ENCODE measurements at regions not wholly inside any gene's neighbourhood (a gene's known extent, or its start where the extent isn't known, plus 50 kb on each side); places are given as distances from the start of the nearest gene placed in this dataset.

GRCh38 chrX:35101901-35102300, 159.3 kb downstream of the FAM47B start:
- TF ChIP-seq POLR2A (IDR thresholded peaks at IDR 0.05; ENCODE audit: extremely low read depth, insufficient read length): no peak
- TF ChIP-seq, protein P1, sequence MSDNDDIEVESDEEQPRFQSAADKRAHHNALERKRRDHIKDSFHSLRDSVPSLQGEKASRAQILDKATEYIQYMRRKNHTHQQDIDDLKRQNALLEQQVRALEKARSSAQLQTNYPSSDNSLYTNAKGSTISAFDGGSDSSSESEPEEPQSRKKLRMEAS (IDR thresholded peaks at IDR 0.05; ENCODE audit: low read depth, low read length): no peak
- TF ChIP-seq MYC (IDR thresholded peaks at IDR 0.05; ENCODE audit: low read depth, low read length): no peak
- TF ChIP-seq, protein P2, sequence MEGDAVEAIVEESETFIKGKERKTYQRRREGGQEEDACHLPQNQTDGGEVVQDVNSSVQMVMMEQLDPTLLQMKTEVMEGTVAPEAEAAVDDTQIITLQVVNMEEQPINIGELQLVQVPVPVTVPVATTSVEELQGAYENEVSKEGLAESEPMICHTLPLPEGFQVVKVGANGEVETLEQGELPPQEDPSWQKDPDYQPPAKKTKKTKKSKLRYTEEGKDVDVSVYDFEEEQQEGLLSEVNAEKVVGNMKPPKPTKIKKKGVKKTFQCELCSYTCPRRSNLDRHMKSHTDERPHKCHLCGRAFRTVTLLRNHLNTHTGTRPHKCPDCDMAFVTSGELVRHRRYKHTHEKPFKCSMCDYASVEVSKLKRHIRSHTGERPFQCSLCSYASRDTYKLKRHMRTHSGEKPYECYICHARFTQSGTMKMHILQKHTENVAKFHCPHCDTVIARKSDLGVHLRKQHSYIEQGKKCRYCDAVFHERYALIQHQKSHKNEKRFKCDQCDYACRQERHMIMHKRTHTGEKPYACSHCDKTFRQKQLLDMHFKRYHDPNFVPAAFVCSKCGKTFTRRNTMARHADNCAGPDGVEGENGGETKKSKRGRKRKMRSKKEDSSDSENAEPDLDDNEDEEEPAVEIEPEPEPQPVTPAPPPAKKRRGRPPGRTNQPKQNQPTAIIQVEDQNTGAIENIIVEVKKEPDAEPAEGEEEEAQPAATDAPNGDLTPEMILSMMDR (IDR thresholded peaks at IDR 0.05; ENCODE audit: low read depth, low read length): no peak
- no peak for DNase-seq (ENCODE audit: low read depth)
- no peak overlapping the region for H3K4me3 ChIP-seq (ENCODE audit: low read depth, low read length)

GRCh38 chrX:35104626-35105025, 162.0 kb downstream of the FAM47B start:
- DNase-seq (ENCODE audit: low read depth): no peak
- no peak for TF ChIP-seq MYC (IDR thresholded peaks at IDR 0.05; ENCODE audit: low read depth, low read length)
- TF ChIP-seq, protein P1 (IDR thresholded peaks at IDR 0.05; ENCODE audit: low read depth, low read length): no peak
- TF ChIP-seq, protein P2 (IDR thresholded peaks at IDR 0.05; ENCODE audit: low read depth, low read length): no peak
- no peak for TF ChIP-seq POLR2A (IDR thresholded peaks at IDR 0.05; ENCODE audit: extremely low read depth, insufficient read length)
- no peak overlapping the region for H3K4me3 ChIP-seq (ENCODE audit: low read depth, low read length)

DNA sequence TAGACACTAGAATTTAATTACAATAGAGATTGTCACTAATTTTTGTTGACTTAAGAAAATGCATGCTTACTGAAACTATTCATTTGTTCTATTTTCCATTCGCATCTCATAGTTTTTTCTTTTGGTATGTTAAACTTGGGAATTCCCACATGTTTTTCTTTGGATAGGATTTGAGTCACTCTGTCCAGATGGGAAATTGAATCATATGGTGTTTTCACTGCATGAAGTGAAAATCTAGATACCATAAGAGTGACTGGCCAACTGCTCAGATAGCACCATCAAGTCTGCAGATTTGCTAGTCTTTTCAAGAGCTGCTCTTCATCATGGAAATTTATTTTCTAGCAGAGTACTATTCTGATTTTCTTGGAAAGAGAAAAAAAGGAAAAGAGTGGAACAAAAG, 172.6 kb downstream of the FAM47B start:
- no peak for DNase-seq (ENCODE audit: low read depth)
- TF ChIP-seq MYC (IDR thresholded peaks at IDR 0.05; ENCODE audit: low read depth, low read length): no peak
- TF ChIP-seq, protein P2 (IDR thresholded peaks at IDR 0.05; ENCODE audit: low read depth, low read length): no peak
- TF ChIP-seq POLR2A (IDR thresholded peaks at IDR 0.05; ENCODE audit: extremely low read depth, insufficient read length): no peak
- TF ChIP-seq, protein P1 (IDR thresholded peaks at IDR 0.05; ENCODE audit: low read depth, low read length): no peak
- no peak overlapping the region for H3K4me3 ChIP-seq (ENCODE audit: low read depth, low read length)

DNA sequence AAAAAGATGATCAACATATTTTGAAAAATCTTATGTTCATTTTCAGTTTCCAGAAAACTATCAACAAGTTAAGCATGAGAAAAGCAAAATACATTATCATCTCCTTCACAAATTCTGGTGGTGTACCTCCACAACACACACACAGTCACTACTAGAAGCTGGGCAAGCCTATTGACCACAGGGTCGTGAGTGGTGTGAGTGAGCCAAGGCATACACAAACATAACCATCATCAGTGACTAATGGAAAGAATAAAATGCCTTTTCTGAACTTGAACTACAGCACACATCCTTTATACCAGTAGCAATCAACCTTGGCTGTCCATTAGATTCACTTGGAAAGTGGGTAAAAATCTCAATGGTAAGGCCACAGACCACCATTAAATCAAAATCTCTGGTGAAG, 180.2 kb downstream of the FAM47B start:
- no peak for DNase-seq (ENCODE audit: low read depth)
- H3K4me3 ChIP-seq (ENCODE audit: low read depth, low read length): no peak overlapping the region
- no peak for TF ChIP-seq MYC (IDR thresholded peaks at IDR 0.05; ENCODE audit: low read depth, low read length)
- TF ChIP-seq, protein P2 (IDR thresholded peaks at IDR 0.05; ENCODE audit: low read depth, low read length): no peak
- TF ChIP-seq POLR2A (IDR thresholded peaks at IDR 0.05; ENCODE audit: extremely low read depth, insufficient read length): no peak
- TF ChIP-seq, protein P1 (IDR thresholded peaks at IDR 0.05; ENCODE audit: low read depth, low read length): no peak

DNA sequence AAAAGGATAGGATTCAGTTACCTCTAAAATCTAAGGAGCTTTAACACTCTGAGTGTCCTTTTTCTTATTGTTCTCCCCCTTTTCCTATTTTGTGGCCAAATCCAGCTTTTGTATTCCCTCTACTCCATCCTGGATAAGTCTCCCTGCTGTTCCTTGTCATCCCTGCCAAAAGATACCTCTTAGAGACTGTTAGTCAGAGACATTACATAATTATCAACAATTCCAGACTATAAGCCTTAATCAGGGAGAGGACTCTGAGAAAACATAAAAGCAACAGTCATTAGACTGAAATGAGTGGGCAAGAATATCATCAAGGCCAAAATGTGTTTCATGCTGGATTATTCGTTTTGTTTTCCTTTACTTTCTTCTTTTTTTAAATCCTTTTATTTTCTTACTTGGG, 206.9 kb downstream of the FAM47B start:
- no peak overlapping the region for H3K4me3 ChIP-seq (ENCODE audit: low read depth, low read length)
- DNase-seq (ENCODE audit: low read depth): no peak
- TF ChIP-seq POLR2A (IDR thresholded peaks at IDR 0.05; ENCODE audit: extremely low read depth, insufficient read length) (no peak), MYC (IDR thresholded peaks at IDR 0.05; ENCODE audit: low read depth, low read length) (no peak)
- TF ChIP-seq, protein P2 (IDR thresholded peaks at IDR 0.05; ENCODE audit: low read depth, low read length): no peak
- TF ChIP-seq, protein P1 (IDR thresholded peaks at IDR 0.05; ENCODE audit: low read depth, low read length): no peak

- TF ChIP-seq POLR2A (IDR thresholded peaks at IDR 0.05; ENCODE audit: extremely low read depth, insufficient read length): no peak
- TF ChIP-seq MYC (IDR thresholded peaks at IDR 0.05; ENCODE audit: low read depth, low read length): no peak
- TF ChIP-seq, protein P2 (IDR thresholded peaks at IDR 0.05; ENCODE audit: low read depth, low read length): no peak
- TF ChIP-seq, protein P1 (IDR thresholded peaks at IDR 0.05; ENCODE audit: low read depth, low read length): no peak
- H3K4me3 ChIP-seq (ENCODE audit: low read depth, low read length): no peak overlapping the region
- DNase-seq (ENCODE audit: low read depth): no peak
These were observed 207.5 kb downstream of the FAM47B start for GRCh38 chrX:35150052-35150451.
